ENCODE measurements at regions not wholly inside any gene's neighbourhood (a gene's known extent, or its start where the extent isn't known, plus 50 kb on each side); places are given as distances from the start of the nearest gene placed in this dataset.

DNA sequence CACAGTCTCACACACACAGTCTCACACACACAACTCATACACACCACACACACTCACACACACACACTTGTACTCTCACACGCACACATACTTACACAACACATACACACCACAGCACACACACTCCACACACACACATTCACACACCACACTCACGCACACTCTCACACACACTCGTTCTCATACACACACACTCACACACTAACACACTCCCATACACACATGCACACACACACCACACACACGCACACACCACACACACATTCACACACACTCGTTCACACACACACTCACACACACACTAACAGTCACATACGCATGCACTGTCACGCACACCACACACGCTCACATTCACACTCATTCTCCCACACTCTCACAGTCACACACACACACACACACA lies 109.8 kb downstream of the PRLHR start:
- Histone ChIP-seq H3K9ac (ENCODE audit: insufficient read depth in 1 of 2, low read depth in 2 of 2, low read length in 2 of 2) (no peak overlapping the region), H2AFZ (ENCODE audit: low read depth, low read length) (no peak overlapping the region), H3K4me2 (ENCODE audit: insufficient read depth, low read length) (no peak overlapping the region), H3K27ac (ENCODE audit: extremely low read depth, low read depth, low read length) (no peak overlapping the region; the same call in 2 of the 3 replicates), H4K20me1 (replicated peaks; ENCODE audit: control insufficient read depth, insufficient read depth, low read length) (no peaks in the 10 kb centered on the region), H3K27me3 (ENCODE audit: control insufficient read depth in 2 of 2, insufficient read depth in 2 of 2, low read length in 2 of 2) (no peaks in the 10 kb centered on the region), H3K36me3 (ENCODE audit: control insufficient read depth, insufficient read depth, low read length) (no peaks in the 10 kb centered on the region), H3K4me1 (replicated peaks in 1 of 2; ENCODE audit: control insufficient read depth in 2 of 2, insufficient read depth in 2 of 2, low read length in 2 of 2) (peaks cover 10 to 48% of the 10 kb centered on the region in 2 experiments), H3K4me3 (no peak overlapping the region), H3K79me2 (ENCODE audit: control insufficient read depth, insufficient read depth, low read length) (no peaks in the 10 kb centered on the region), H3K9me1 (ENCODE audit: control insufficient read depth, insufficient read depth, low read length) (no peaks in the 10 kb centered on the region), H3K9me3 (replicated peaks; ENCODE audit: control insufficient read depth, insufficient read depth, low read depth, low read length) (no peaks in the 10 kb centered on the region; the same call in 1 of the 2 replicates)
- no TSS peak for BruUV-seq (replicated peaks)
- in situ Hi-C loops (cut with MboI) (no loop called here), intact Hi-C loops (cut with micrococcal nuclease) (no loop called here)
- POLR2A ChIA-PET = interaction anchor here (1.2 kb wide), 1 partner anchor 13 kb away, joined by 4 read pairs; no protein-coding TSS in a partner anchor
- CTCF ChIA-PET (ENCODE audit: low intra/inter-chr PET ratio) = no interaction called here
- ATAC-seq (no peak), FAIRE-seq (peak; percentile 82), DNase-seq (ENCODE audit: extremely low read depth in 1 of 4, low spot score in 3 of 4) (no peak)
- WGBS (ENCODE audit: insufficient coverage, low coverage, missing lambda C conversion rate) = 88% methylated on average over 4 of the region's 8 CpGs
- TF ChIP-seq ZFPM2 (CRISPR knock-in tag; IDR thresholded peaks at IDR 0.05) (no peak), EHMT2 (IDR thresholded peaks at IDR 0.05) (peak; percentile 43; the same call in 1 of the 2 replicates), PHF20 (IDR thresholded peaks at IDR 0.05; ENCODE audit: partially characterized antibody) (peak; percentile 37), SMARCA5 (IDR thresholded peaks at IDR 0.05) (peak; percentile 44; the same call in 1 of the 2 replicates), DPF2 (IDR thresholded peaks at IDR 0.05) (no peak), NCOA6 (IDR thresholded peaks at IDR 0.05) (no peak), RNF2 (IDR thresholded peaks at IDR 0.05) (no peak), C11orf30 (IDR thresholded peaks at IDR 0.05; ENCODE audit: low read depth) (no peak), SIN3A (IDR thresholded peaks at IDR 0.05; ENCODE audit: borderline replicate concordance in 2 of 2, control insufficient read depth in 1 of 2, low read depth in 2 of 2, low read length in 2 of 2) (no peak), ZNF24 (IDR thresholded peaks at IDR 0.05) (no peak), TRIM24 (IDR thresholded peaks at IDR 0.05) (peak; percentile 18 to 29; a peak in 1 of 4 replicates), FIP1L1 (IDR thresholded peaks at IDR 0.05; ENCODE audit: low read depth, low read length, poor library complexity, severe bottlenecking) (no peak), PRPF4 (IDR thresholded peaks at IDR 0.05; ENCODE audit: insufficient read depth, low read depth, low read length, poor library complexity, severe bottlenecking) (no peak), ZNF175 (CRISPR knock-in tag; IDR thresholded peaks at IDR 0.05; ENCODE audit: low read depth) (no peak), BCOR (IDR thresholded peaks at IDR 0.05) (peak; percentile 24; the same call in 1 of the 2 replicates), EWSR1 (IDR thresholded peaks at IDR 0.05; ENCODE audit: borderline replicate concordance, low read depth, partially characterized antibody) (no peak), ETS1 (conservative IDR thresholded peaks at IDR 0.05; ENCODE audit: control insufficient read depth, low read depth, low read length) (no peak), JUND (IDR thresholded peaks at IDR 0.05; ENCODE audit: borderline replicate concordance, low read depth, low read length) (no peak), JUND (tag; IDR thresholded peaks at IDR 0.05; ENCODE audit: borderline replicate concordance, low read depth, low read length) (no peak)
- TF ChIP-seq, protein P1, sequence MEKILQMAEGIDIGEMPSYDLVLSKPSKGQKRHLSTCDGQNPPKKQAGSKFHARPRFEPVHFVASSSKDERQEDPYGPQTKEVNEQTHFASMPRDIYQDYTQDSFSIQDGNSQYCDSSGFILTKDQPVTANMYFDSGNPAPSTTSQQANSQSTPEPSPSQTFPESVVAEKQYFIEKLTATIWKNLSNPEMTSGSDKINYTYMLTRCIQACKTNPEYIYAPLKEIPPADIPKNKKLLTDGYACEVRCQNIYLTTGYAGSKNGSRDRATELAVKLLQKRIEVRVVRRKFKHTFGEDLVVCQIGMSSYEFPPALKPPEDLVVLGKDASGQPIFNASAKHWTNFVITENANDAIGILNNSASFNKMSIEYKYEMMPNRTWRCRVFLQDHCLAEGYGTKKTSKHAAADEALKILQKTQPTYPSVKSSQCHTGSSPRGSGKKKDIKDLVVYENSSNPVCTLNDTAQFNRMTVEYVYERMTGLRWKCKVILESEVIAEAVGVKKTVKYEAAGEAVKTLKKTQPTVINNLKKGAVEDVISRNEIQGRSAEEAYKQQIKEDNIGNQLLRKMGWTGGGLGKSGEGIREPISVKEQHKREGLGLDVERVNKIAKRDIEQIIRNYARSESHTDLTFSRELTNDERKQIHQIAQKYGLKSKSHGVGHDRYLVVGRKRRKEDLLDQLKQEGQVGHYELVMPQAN (IDR thresholded peaks at IDR 0.05; ENCODE audit: borderline replicate concordance) = 0 out of 2 replicates have a peak, but pooled peaks have one; percentile 19
- TF ChIP-seq, protein P2, sequence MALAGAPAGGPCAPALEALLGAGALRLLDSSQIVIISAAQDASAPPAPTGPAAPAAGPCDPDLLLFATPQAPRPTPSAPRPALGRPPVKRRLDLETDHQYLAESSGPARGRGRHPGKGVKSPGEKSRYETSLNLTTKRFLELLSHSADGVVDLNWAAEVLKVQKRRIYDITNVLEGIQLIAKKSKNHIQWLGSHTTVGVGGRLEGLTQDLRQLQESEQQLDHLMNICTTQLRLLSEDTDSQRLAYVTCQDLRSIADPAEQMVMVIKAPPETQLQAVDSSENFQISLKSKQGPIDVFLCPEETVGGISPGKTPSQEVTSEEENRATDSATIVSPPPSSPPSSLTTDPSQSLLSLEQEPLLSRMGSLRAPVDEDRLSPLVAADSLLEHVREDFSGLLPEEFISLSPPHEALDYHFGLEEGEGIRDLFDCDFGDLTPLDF (CRISPR knock-in tag; IDR thresholded peaks at IDR 0.05) = no peak

Measured in K562 (cell line).